ENCODE measurements at regions not wholly inside any gene's neighbourhood (a gene's known extent, or its start where the extent isn't known, plus 50 kb on each side); places are given as distances from the start of the nearest gene placed in this dataset.
"Not testable (repeated sequence)": the region's sequence is repeated elsewhere in the genome, so short reads cannot be mapped to it uniquely, and the experiment has no call there.

DNA sequence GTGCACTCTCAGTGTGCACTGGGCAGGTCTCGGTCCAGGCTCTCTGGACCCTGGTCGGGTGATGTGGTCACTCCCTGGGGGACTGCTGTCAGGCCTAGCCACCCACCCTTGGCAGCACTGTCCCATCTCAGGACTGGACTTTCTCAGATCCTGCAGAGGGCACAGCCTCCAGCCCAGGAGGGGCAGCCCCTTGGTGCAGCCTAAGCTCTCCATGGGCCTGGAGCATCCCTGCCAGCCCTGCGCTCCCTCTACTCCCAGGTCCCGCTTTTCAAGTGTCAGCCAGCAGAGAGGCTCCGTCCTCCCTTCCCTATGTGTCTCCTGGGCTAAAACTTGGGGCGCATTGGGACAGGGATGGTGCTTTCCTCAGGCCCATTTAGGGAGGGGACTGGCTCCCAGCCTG lies 805.8 kb downstream of the FOXD4L6 start:
- TF ChIP-seq, protein P1, sequence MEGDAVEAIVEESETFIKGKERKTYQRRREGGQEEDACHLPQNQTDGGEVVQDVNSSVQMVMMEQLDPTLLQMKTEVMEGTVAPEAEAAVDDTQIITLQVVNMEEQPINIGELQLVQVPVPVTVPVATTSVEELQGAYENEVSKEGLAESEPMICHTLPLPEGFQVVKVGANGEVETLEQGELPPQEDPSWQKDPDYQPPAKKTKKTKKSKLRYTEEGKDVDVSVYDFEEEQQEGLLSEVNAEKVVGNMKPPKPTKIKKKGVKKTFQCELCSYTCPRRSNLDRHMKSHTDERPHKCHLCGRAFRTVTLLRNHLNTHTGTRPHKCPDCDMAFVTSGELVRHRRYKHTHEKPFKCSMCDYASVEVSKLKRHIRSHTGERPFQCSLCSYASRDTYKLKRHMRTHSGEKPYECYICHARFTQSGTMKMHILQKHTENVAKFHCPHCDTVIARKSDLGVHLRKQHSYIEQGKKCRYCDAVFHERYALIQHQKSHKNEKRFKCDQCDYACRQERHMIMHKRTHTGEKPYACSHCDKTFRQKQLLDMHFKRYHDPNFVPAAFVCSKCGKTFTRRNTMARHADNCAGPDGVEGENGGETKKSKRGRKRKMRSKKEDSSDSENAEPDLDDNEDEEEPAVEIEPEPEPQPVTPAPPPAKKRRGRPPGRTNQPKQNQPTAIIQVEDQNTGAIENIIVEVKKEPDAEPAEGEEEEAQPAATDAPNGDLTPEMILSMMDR (IDR thresholded peaks at IDR 0.05), result not testable (repeated sequence)
- TF ChIP-seq POLR2A, POLR2AphosphoS5, EP300 (IDR thresholded peaks at IDR 0.05): not testable (repeated sequence)
